ENCODE measurements at regions not wholly inside any gene's neighbourhood (a gene's known extent, or its start where the extent isn't known, plus 50 kb on each side); places are given as distances from the start of the nearest gene placed in this dataset.

GRCh38 chr10:7477538-7478334 is 66.9 kb upstream of the SFMBT2 start:
- DNase-seq = no peak

- no peak for DNase-seq
These were observed 65.1 kb upstream of the SFMBT2 start for GRCh38 chr10:7475939-7476338.

- no peak for DNase-seq
These were observed 64.4 kb upstream of the SFMBT2 start for GRCh38 chr10:7475046-7475911.

- DNase-seq = no peak
These were observed 63.6 kb upstream of the SFMBT2 start for GRCh38 chr10:7474388-7474787.

GRCh38 chr10:7473474-7473873 is 62.6 kb upstream of the SFMBT2 start:
- no peak for DNase-seq

- no peak for DNase-seq
These were observed 61.0 kb upstream of the SFMBT2 start for GRCh38 chr10:7471720-7472367.

- DNase-seq = no peak
These were observed 59.5 kb upstream of the SFMBT2 start for GRCh38 chr10:7470371-7470770.

GRCh38 chr10:7467031-7467667 is 56.3 kb upstream of the SFMBT2 start:
- DNase-seq = no peak

GRCh38 chr10:7464691-7465090 is 53.9 kb upstream of the SFMBT2 start:
- no peak for DNase-seq
